HG03060 (cell line): ENCODE measurements at regions not wholly inside any gene's neighbourhood (a gene's known extent, or its start where the extent isn't known, plus 50 kb on each side); places are given as distances from the start of the nearest gene placed in this dataset.

ENCODE experiments used
- ATAC-seq: cut with Tn5 transposase; IDR thresholded peaks from one replicate; pipeline ENCODE4 v1.9.1; 2021; ENCODE audit warnings: low read depth, moderate number of reproducible peaks; ENCODE audit not compliant: unreplicated experiment

GRCh38 chr10:78752708-78753107 is 316.1 kb upstream of the ZMIZ1 start:
- no peak for ATAC-seq

GRCh38 chr10:78754269-78755062 is 314.3 kb upstream of the ZMIZ1 start:
- ATAC-seq = no peak

- no peak for ATAC-seq
Measured at GRCh38 chr10:78755063-78755701, 313.6 kb upstream of the ZMIZ1 start.

GRCh38 chr10:78755877-78756455 is 312.8 kb upstream of the ZMIZ1 start:
- ATAC-seq = no peak

- ATAC-seq = no peak
Measured at GRCh38 chr10:78756604-78757343, 312.0 kb upstream of the ZMIZ1 start.

- ATAC-seq = no peak
Measured at GRCh38 chr10:78757344-78757925, 311.3 kb upstream of the ZMIZ1 start.

- no peak for ATAC-seq
Measured at GRCh38 chr10:78758176-78758575, 310.6 kb upstream of the ZMIZ1 start.

- ATAC-seq = no peak
Measured at GRCh38 chr10:78759456-78760120, 309.2 kb upstream of the ZMIZ1 start.

GRCh38 chr10:78760463-78761310 is 308.1 kb upstream of the ZMIZ1 start:
- no peak for ATAC-seq

- no peak for ATAC-seq
Measured at GRCh38 chr10:78761311-78761781, 307.4 kb upstream of the ZMIZ1 start.

GRCh38 chr10:78762086-78762630 is 306.6 kb upstream of the ZMIZ1 start:
- no peak for ATAC-seq

- ATAC-seq = no peak
Measured at GRCh38 chr10:78763234-78763633, 305.5 kb upstream of the ZMIZ1 start.

GRCh38 chr10:78763651-78764395 is 304.9 kb upstream of the ZMIZ1 start:
- ATAC-seq = no peak

GRCh38 chr10:78764436-78764835 is 304.3 kb upstream of the ZMIZ1 start:
- ATAC-seq = no peak

- no peak for ATAC-seq
Measured at GRCh38 chr10:78764846-78765430, 303.8 kb upstream of the ZMIZ1 start.

- no peak for ATAC-seq
Measured at GRCh38 chr10:78765726-78766335, 302.9 kb upstream of the ZMIZ1 start.

GRCh38 chr10:78766603-78767002 is 302.2 kb upstream of the ZMIZ1 start:
- no peak for ATAC-seq
